ENCODE measurements at regions not wholly inside any gene's neighbourhood (a gene's known extent, or its start where the extent isn't known, plus 50 kb on each side); places are given as distances from the start of the nearest gene placed in this dataset.

DNA sequence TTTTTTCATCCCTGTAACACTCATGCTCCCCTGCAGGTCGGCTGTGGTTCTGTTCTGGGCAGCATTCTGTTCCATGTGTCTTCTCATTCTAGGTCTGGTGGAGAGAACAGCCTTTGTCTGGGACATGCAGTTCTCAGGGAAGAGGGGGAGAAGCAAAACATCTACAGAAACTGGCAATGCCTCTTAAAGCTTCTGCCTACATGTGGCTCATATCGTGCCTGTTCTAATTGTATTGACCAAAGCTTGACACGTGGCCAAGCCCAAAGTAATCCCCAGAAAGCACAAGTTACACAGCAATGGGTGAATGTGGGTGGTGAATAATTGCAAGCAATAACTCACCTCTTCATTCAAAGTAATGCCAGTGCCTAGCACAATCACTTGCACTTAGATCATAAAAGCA lies 218.2 kb upstream of the IL12B start:
- in situ Hi-C loops (cut with HindIII; ENCODE audit: low sequenced_read_pairs): no loop called here
- H3K4me3 ChIP-seq (ENCODE audit: low read depth, low read length): no peak overlapping the region
- TF ChIP-seq, protein P1, sequence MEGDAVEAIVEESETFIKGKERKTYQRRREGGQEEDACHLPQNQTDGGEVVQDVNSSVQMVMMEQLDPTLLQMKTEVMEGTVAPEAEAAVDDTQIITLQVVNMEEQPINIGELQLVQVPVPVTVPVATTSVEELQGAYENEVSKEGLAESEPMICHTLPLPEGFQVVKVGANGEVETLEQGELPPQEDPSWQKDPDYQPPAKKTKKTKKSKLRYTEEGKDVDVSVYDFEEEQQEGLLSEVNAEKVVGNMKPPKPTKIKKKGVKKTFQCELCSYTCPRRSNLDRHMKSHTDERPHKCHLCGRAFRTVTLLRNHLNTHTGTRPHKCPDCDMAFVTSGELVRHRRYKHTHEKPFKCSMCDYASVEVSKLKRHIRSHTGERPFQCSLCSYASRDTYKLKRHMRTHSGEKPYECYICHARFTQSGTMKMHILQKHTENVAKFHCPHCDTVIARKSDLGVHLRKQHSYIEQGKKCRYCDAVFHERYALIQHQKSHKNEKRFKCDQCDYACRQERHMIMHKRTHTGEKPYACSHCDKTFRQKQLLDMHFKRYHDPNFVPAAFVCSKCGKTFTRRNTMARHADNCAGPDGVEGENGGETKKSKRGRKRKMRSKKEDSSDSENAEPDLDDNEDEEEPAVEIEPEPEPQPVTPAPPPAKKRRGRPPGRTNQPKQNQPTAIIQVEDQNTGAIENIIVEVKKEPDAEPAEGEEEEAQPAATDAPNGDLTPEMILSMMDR (IDR thresholded peaks at IDR 0.05; ENCODE audit: low read depth, low read length): no peak
- no peak for DNase-seq (ENCODE audit: low read depth, low spot score)

- DNase-seq (ENCODE audit: low read depth, low spot score): no peak
- TF ChIP-seq, protein P1 (IDR thresholded peaks at IDR 0.05; ENCODE audit: low read depth, low read length): no peak
- no peak overlapping the region for H3K4me3 ChIP-seq (ENCODE audit: low read depth, low read length)
- in situ Hi-C loops (cut with HindIII; ENCODE audit: low sequenced_read_pairs): no loop called here
These were observed 218.8 kb upstream of the IL12B start for GRCh38 chr5:159549046-159549445.

DNA sequence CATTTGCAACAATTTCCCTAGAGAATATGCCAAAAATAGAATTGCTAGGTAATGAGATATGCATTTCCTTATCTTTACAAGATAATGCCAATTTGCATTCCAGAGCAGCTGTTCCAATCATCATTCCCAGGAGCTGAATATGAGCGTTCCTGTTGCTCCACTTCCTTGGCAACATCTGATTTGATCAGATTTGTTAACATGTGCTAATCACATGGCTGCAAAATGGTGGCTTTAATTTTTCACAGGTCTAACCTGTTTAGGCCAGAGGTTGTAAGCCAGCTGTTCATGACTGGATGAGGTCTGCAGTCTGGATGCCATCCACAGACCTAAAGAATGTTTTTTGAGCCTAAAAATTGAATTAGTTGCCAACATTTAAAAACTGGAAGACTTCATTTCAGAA lies 220.7 kb upstream of the IL12B start:
- in situ Hi-C loops (cut with HindIII; ENCODE audit: low sequenced_read_pairs): no loop called here
- TF ChIP-seq, protein P1 (IDR thresholded peaks at IDR 0.05; ENCODE audit: low read depth, low read length): no peak
- no peak for DNase-seq (ENCODE audit: low read depth, low spot score)

GRCh38 chr5:159552751-159553150 lies 222.5 kb upstream of the IL12B start:
- DNase-seq (ENCODE audit: low read depth, low spot score): peak; percentile 87
- TF ChIP-seq, protein P1 (IDR thresholded peaks at IDR 0.05; ENCODE audit: low read depth, low read length): no peak
- no peak overlapping the region for H3K4me3 ChIP-seq (ENCODE audit: low read depth, low read length)
- in situ Hi-C loops (cut with HindIII; ENCODE audit: low sequenced_read_pairs): no loop called here

More for the DNA sequence above, 220.7 kb upstream of the IL12B start:
- H3K4me3 ChIP-seq (ENCODE audit: low read depth, low read length): no peak overlapping the region

DNA sequence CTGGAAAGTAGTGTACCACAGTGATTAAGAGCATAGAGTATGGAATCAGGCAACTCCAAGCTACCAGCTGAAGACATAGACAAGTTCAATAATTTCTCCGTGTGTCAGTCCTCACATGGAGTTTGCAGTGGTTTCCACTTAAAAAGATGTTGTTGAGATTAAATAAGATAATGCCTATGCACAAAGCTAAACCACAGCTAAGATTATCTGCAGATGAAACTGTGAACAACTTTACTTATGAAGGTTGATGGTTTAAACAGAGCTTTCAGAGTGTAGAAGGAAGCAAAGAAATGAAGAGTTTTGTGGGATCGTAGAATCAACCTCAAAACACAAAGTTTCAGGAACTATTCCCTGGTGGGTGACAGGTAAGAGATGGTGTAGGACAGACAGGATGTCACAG lies 223.5 kb upstream of the IL12B start:
- TF ChIP-seq, protein P1 (IDR thresholded peaks at IDR 0.05; ENCODE audit: low read depth, low read length): no peak
- in situ Hi-C loops (cut with HindIII; ENCODE audit: low sequenced_read_pairs): no loop called here
- no peak overlapping the region for H3K4me3 ChIP-seq (ENCODE audit: low read depth, low read length)
- no peak for DNase-seq (ENCODE audit: low read depth, low spot score)

- TF ChIP-seq, protein P1 (IDR thresholded peaks at IDR 0.05; ENCODE audit: low read depth, low read length): no peak
- DNase-seq (ENCODE audit: low read depth, low spot score): no peak
- in situ Hi-C loops (cut with HindIII; ENCODE audit: low sequenced_read_pairs): no loop called here
- no peak overlapping the region for H3K4me3 ChIP-seq (ENCODE audit: low read depth, low read length)
These were observed 224.8 kb upstream of the IL12B start for GRCh38 chr5:159555084-159555483.

- TF ChIP-seq, protein P1 (IDR thresholded peaks at IDR 0.05; ENCODE audit: low read depth, low read length): no peak
- in situ Hi-C loops (cut with HindIII; ENCODE audit: low sequenced_read_pairs): no loop called here
- no peak for DNase-seq (ENCODE audit: low read depth, low spot score)
These were observed 229.1 kb upstream of the IL12B start for GRCh38 chr5:159559337-159559736.

More at GRCh38 chr5:159559337-159559736, 229.1 kb upstream of the IL12B start:
- no peak overlapping the region for H3K4me3 ChIP-seq (ENCODE audit: low read depth, low read length)
